HG03280 (cell line): ENCODE measurements at regions not wholly inside any gene's neighbourhood (a gene's known extent, or its start where the extent isn't known, plus 50 kb on each side); places are given as distances from the start of the nearest gene placed in this dataset.
"Not testable (repeated sequence)": the region's sequence is repeated elsewhere in the genome, so short reads cannot be mapped to it uniquely, and the experiment has no call there.

Experiments
- ATAC-seq: cut with Tn5 transposase; IDR thresholded peaks from one replicate; pipeline ENCODE4 v1.9.1; 2021; ENCODE audit warnings: mild to moderate bottlenecking, moderate library complexity; ENCODE audit not compliant: unreplicated experiment

DNA sequence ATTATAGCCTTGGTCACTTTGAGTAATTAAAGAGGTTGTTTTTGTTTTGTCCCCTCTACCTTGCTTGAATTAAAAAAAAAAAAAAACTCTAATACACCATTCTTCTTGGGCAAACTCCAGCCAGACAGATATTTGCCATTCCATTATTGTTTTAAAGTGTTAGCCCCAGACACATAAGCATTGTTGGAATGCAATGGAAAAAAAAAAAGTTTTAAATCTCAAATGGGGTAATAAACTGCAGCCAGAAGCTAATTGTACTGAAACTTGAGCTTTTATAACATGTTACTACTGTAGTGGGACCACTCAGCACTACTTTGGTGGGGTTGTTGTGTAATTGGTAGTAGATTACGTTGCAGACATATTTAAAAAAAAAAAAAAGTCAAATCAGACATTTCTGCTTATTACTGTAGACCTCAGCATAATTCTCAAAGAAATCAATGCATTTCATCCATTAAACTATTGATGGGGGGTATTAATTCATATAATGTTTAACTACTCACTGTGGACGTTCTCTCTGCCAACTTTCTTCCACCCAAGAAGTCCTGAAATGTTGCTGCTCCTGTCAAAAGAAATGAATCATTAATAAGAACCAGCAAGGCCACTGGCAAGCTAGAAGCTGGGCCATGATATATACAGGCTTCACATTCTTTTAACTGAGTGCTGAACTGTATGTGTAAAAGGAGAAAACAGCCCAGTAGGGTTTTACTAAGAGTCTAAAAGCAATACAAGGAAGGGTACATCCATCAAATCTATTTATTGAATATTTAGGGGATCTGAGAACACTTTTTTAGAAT is 626.6 kb upstream of the SOX9 start:
- ATAC-seq, result no peak

DNA sequence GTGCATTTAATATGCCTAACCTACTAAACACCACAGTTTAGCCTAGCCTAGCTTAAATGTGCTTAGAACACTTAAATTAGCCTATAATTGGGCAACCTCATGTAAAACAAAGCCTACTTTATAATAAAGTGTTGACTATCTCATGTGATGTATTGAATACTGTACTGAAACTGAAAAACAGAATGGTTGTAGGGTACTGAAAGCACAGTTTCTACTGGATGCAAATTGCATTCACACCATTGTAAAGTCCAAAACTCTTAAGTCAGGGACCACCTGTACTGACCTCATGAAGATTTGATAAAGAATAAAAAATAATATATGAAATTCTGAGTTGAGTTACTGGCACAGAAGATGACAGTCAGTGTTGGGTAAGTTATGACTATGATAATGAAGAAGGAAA is 625.4 kb upstream of the SOX9 start:
- no peak for ATAC-seq

DNA sequence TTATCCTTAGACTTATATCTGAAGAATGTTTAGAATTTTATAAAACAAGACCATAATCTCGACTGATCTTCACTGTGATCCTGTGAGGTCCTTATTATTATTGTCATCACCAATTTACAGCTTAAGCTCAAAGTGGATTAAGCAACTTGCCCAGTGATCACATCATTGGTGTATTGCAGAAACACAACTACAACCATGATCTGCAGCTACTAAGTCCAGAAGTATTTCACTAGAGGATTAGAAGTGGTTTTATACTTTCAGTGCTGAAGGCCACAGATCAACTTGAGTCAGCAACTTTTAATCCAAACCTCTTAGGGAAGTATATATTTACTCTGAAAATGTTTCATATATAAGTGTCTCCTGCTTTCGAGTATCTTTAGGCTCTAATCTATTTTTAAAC is 624.3 kb upstream of the SOX9 start:
- ATAC-seq, result no peak

DNA sequence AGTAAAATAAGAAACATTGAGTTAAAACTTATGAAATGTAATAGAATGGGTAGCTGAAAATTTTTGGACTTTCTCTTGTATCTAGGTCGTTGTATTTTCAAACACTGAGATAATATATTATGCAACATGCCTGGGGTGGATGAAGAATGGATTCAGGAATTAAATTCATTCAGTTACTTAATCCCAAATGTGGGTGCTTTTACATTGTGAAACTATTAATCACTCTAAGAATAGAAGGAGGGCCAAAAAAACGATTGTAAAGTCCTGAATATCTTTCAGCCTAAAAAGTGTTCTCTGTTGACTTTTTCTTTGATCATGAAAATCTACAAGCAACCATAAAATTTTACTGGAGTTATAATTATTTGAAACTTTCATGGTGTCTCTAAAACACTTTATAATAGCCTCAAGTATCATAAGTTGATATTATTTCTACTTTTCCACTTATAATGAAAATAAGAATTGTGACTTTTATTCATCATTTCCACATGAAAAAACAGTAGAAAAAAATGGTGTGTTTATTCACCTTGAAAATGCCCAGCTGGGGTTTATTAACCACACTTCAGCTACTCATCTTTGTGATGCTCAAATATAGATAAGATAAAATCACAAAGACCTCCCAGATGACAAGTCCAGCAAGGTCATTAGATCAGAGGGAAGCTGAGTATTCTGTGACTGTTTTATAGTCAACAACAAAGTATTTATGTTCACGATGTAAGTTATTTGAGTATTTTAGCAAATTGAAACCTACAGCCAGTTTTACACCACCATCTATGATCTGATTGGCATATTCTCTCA is 619.9 kb upstream of the SOX9 start:
- ATAC-seq, result no peak

DNA sequence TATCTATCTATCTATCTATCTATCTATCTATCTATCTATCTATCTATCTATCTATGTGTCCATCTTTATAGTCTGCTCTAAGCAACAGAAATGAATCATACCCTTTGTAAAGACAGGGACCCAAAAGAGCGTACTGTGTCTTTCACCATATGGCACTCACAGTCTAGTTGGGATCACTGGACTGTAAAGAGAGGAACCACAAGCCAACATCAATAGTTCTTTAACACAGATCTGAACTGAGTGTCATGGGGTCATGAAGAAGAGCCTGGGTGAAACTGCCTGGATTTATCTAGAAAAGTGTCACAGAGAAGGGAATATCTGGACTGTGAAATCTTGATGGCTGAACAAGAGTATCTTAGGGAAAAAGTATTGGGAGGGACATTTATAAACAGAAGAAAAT is 619.1 kb upstream of the SOX9 start:
- ATAC-seq, result no peak

DNA sequence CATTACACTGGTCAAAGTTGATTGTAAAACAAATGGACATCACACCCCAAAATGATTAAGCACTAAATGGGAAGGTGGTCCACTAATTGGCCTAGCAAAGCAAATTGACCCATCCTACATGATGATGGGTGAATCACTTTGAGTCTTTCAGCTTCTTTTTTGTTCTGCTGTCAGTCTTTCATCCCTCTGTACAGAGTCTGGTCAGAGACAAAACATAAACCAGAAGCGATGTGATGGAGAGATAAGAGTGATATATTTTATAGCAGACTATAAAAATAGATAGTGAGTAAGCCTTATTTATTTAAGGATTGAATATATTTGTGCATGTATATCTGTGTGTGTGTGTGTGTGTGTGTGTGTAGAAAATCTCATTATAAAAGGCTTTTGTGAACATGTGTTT is 618.4 kb upstream of the SOX9 start:
- ATAC-seq, result no peak

DNA sequence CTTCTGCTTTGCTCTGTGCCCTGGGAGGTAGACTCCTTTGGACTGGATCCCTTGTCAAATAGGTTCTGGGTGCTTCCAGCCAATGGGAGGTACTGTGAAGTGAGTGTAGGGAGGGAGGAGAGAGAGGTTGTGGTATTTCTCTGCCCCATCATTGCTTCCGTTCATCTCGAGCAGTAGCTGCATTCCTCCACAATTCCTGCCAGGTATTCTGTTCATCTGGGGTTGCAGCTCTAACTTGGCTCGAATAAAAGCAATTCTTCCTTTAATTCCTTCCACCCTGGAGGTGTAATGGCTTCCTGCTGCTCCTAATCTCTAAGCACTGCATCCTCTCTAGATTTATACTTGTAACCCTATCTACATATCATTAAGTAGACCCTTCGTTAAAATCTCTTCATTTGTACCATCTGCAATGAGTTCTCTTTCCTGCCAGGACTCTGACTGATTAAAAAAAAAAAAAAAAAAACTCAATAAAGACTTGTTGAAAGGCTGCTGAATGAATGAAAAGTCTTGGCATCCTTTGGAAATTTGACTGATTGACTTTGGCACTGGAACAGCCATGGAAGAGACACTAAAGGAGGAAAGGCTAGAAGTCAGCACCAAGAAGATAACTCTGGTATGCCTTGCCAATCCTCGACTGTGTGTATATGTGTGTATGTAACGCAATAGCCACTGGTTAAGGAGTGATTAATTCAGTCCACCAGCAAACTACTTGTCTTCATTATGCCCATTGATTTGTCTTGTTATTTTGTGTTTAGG is 616.9 kb upstream of the SOX9 start:
- no peak for ATAC-seq

DNA sequence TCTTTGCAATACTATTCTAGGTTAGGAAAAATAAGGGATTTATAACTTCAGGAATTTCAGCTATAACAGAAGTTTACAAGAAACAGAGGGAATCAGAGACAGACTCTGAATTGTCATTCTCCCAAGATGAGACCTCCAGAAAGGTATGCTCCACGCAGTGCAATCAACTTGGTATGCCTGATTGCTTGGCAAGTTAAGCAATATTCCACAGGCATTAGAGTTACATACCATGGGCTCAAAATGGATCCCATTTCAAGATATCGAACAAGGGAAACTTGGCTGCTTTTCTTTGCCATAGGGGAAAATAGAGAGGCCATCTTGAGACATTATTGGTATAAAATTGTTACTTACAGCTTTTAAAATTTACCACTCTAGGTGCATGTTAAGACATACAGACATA is 615.6 kb upstream of the SOX9 start:
- ATAC-seq, result no peak

DNA sequence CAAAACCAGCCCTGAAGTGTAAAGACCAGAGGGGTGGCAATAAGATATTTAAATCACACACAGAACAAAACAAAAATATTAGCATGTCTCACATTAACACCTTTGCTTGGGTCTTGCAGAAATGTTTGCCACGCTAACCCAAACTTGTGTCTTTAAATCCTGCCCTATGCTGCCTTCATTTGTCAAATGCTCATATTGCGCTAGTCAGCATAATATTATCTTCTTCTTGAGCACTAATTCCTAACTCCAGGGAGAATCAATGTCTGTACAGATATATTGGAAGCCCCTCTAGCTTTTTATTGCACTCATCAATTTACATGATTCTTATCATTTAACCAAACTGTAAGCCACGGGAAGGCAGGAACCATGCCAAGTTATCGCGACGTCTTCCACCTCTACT is 614.8 kb upstream of the SOX9 start:
- ATAC-seq, result no peak

DNA sequence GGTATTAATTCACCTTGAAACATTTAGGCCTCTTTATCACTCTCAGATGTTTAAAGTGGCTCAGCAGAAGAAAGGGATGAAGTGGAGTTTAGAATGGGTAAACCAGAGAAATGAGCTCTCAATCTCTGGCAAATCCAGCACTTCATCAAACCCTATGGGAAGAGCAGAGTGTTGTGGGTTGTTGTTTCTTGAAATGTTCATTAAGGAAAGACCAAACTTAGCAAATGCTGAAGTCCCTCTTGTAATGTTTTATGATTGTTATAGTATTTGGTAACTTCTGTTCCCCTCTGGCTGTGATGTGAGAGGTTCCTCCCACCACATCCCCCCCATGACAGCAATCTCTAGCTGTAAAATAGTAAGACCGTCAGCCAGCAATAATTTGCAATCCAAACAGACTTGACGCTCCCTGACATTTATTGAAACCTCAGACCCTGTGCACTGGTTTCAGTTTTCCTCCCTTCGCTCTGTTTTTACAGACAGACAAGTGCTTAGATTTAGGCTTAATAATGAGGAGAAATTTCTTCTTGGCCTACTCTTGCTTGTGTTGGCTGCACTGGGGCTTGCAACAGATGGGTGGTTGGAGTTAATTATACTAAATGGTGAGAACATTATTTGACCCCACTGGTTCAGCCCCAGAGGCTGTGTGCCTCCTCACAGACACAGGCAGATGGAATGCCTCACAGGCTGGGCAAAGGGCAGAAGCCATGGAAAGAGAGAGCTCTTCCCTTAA is 609.4 kb upstream of the SOX9 start:
- ATAC-seq, result no peak

DNA sequence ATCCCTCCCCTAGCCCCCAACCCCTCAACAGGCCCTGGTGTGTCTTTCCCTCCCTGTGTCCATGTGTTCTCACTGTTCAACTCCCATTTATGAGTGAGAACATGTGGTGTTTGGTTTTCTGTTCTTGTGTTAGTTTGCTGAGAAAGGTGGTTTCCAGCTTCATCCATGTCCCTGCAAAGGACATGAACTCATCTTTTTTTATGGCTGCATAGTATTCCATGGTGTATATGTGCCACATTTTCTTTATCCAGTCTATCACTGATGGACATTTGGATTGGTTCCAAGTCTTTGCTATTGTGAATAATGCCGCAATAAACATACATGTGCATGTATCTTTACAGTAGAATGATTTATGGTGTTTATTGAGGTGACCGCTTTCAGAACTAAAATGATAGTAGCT is 607.1 kb upstream of the SOX9 start:
- ATAC-seq, result not testable (repeated sequence)

DNA sequence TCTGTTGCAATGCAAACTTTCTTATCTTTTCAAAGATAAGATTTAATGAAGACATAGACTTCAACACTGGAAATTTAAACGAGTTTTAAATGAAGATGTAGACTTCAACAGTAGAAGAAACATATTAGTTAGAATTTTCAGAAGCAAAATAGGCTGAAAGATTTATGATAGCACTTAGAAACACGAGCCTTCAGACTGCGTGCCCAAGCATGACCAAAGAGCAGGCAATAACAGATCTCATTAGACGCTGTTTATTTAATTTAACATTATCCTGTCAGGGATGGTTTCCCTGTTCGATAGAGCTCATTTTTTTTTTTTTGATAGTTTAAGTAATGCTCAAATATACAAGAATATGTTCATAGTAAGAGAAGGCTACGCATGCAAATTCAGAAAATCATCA is 604.7 kb upstream of the SOX9 start:
- ATAC-seq, result no peak

DNA sequence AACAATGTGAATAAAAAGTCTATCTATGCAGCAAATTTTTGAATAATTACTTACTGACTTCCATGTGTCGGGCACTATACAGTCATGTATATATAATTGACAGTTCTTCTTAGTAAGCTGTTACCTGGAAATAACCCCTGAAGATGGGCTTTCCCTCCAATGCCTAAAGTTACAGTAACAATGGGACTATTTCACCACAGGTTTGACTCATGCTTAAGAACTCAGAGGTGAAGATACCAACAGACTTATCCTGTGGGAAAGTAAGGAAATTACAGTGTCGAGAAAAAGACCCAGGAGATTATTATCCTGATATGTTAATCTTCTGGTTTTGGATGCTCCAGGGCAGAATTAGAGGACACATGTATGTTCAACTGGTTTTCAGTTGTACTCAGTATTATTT is 601.5 kb upstream of the SOX9 start:
- ATAC-seq, result no peak

DNA sequence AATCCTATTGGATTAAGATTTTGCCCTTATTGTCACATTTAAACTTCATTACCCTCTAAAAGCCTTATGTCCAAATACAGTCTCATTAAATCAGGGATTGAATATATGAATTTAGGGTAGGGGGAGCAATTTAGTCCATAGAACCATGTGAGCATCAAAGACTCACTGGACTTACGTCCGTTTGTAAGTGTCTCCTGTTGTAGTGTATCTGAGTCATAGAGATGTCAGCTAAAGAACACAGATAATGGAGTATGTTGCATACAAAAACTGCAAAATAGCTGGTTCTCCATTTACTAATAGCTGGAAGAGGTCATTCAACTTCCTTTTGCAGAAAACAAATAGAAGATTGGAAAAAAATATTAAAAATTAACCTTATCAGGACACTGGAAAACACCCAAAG is 599.1 kb upstream of the SOX9 start:
- no peak for ATAC-seq

DNA sequence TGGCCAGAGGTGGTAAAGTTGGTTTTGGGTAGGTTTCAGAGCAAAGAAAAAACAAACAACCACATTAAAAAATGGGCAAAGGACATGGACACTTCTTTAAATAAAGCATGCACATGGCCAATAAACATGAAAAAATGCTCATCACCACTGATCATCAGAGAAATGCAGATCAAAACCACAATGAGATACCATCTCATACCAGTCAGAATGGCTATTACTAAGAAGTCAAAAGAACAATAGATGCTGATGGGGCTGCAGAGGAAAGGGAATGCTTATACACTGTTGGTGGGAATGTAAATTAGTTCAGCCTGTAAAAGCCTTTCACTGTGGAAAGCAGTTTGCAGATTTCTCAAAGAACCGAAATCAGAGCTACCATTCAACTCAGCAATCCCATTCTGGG is 598.4 kb upstream of the SOX9 start:
- ATAC-seq, result no peak

DNA sequence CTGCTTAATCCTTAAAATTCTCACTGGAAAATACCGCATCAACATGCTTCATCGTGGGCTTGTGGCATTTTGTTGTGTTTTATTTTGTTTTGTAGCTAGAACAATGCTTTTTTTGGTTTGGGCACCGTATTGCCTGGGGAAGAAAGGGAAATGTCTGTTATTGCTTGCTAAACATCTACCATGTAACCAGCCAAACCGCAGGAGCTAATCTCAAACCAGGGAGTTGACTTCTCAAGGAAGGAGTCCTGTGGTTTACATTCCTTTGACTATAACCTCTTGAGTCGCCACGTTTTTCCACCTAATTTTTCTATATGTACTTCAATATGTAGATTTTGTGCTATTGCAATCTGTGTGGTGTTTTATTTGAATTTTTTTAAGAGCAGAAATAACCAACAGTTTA is 593.5 kb upstream of the SOX9 start:
- ATAC-seq, result no peak

DNA sequence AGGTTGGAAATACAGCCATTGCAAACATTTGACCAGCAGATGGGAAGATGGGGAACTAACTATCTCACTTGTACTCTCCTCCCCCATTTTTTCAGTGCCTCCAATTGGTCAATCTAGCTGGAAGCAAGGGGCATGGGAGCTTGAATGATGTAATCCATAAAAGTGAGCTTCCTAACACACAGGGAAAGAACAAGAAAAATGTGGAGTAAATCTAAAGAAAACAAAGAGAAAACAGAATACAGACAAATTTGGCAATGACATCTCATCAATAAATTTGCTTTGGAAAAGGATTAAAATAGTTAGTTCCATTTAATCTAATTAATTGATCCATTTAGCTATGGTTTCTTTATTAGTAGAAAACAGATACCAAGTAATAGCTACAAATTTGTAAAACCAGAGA is 592.6 kb upstream of the SOX9 start:
- no peak for ATAC-seq

DNA sequence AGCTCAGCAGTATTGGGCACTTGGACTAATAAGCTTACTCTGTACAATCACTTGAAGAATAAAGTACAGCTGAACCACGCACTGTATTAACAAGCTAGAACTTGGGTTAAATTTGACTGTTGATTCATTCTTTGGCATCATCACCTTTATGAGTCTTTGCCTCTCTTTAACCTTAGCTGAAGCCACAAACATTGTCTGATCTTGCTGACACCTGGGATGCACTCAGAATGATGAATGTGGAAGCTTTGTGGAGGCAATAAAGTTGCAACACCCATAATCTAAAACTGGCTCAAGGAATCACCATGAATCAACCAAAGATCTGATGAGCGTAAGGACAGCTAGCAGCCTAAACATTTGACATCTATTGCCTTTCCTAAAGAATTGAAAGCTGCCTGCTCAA is 590.6 kb upstream of the SOX9 start:
- no peak for ATAC-seq

DNA sequence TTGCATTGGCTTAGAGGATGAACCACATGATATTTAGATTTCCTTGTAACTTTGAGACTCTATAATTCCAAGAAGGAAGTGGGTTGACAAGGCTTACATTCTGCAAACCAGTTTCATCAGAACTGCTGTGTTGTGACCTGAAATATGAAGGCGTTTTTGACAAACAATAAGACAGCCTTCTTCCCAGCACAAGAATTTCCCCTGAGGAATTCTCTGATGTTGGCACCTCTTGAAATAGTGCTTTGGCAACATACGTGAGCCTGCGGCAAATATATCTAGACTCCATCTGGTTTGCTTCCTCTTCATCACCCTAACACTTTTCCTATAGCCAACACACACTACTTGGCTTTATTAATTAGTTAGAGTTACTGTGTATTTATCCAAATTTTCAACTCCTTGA is 585.5 kb upstream of the SOX9 start:
- ATAC-seq, result no peak

DNA sequence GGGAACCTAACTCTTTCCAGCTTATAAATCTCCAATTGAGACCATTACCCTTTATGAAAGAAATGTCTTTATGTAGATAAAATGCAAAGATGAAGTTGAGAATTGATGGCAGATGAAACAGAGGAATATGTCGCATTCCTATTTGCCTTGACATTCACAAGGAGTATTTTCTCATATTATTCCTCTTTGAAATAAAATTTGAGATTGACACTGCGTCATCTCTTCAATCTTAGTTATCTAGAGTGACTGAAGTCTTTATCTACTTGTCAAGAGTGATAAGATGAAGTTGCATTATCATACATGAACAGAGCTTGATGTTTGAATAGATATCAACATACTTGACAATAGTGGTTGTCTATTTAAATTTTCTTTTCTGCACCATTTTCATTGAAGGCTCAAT is 574.4 kb upstream of the SOX9 start:
- no peak for ATAC-seq

DNA sequence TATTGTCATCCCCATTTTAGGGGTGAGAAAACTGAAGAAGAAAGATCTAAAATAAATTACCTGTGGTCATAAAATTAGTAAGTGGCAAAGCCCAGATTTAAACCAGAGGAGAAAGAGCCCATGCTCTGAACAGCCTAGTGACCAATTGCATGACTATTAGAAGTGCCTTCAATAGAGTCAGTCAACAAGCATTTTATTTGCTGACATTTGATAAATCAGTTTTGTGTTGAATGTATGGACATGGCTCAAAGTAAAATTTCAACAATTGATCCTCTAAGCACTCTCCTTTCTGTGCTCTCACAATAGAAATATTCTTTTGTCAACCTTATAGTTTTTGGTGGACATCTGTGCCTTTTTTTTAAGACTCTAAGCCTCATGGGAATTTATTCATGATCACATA is 572.9 kb upstream of the SOX9 start:
- no peak for ATAC-seq
